HCT116 (cell line): ENCODE measurements at regions not wholly inside any gene's neighbourhood (a gene's known extent, or its start where the extent isn't known, plus 50 kb on each side); places are given as distances from the start of the nearest gene placed in this dataset.
A peak's percentile ranks its signal among the peaks of the same experiment; 100 is the strongest.

Experiments
- ATAC-seq: fragments of 200-7000 bp; cut with Tn5 transposase; 2 replicates; pipeline ENCODE4 v1.9.1; 2020; ENCODE audit warnings: mild to moderate bottlenecking, moderate library complexity
- BruUV-seq: library from RNA; stranded (reverse); fragments of 400-500 nt; replicated peaks from 2 replicates; lab custom pipeline; 2021; lab: Mats Ljungman, UMichigan
- CTCF ChIA-PET: fragments of 300-600 bp; sonication (Branson Sonifier 250); formaldehyde crosslinking; loops from one replicate; lab custom pipeline; 2021; ENCODE audit warnings: antibody characterized with exemption; lab: Charles Lee
- POLR2A ChIA-PET: fragments of 300-600, 350-600 bp; sonication (Branson Sonifier 250); formaldehyde crosslinking; loops from one replicate; lab custom pipeline; 2021; ENCODE audit warnings: antibody characterized with exemption; lab: Charles Lee
- RAD21 ChIA-PET, 2 experiments: fragments of 300-600 bp; sonication (Branson Sonifier 250); formaldehyde crosslinking; loops; one replicate each; lab custom pipeline; 2023; ENCODE audit warnings: low total read pairs in 2 of 2; ENCODE audit not compliant: uncharacterized antibody in 2 of 2, unreplicated experiment in 2 of 2, low non-redundant PET in 1 of 2; lab: Charles Lee
- DNase-seq: peaks from one replicate; pipeline ENCODE4 v3.0.0-alpha.2; 2010; ENCODE audit warnings: low read depth, low spot score
- H2AFZ ChIP-seq: fragments of 200-600 bp; shearing (Covaris generic), sonication (generic); 2 replicates; pipeline ENCODE4 v1.6.1; 2017; ENCODE audit warnings: low read depth, mixed run types, mixed read lengths, antibody characterized with exemption, low read length; ENCODE audit not compliant: poor library complexity, severe bottlenecking
- H3K27ac ChIP-seq: 2 replicates; pipeline ENCODE4 v1.5.1; 2012; ENCODE audit warnings: low read depth, low read length
- H3K27me3 ChIP-seq: fragments of 200-600 bp; sonication (generic); 2 replicates; pipeline ENCODE4 v1.6.1; 2016; ENCODE audit warnings: mixed run types, low read length, mixed read lengths; ENCODE audit not compliant: insufficient read depth
- H3K36me3 ChIP-seq, 2 experiments: fragments of 200-500 bp in 1 of 2; fragments of 200-600 bp in 1 of 2; sonication (Bioruptor generic) in 1 of 2; sonication (generic) in 1 of 2; 2 replicates each; pipeline versions ENCODE4 v1.5.1 to v1.6.1; 2014 to 2016; ENCODE audit warnings: low read length in 2 of 2, inconsistent platforms in 1 of 2, mixed read lengths in 1 of 2, mixed run types in 1 of 2; ENCODE audit not compliant: insufficient read depth in 2 of 2, control insufficient read depth in 1 of 2
- H3K4me1 ChIP-seq, 2 experiments: fragments of 200-600 bp in 1 of 2; sonication (generic) in 1 of 2; 2 replicates each; pipeline versions ENCODE4 v1.5.1 to v1.6.1; 2012 to 2017; ENCODE audit warnings: low read length in 2 of 2, inconsistent platforms in 1 of 2, mild to moderate bottlenecking in 1 of 2, mixed read lengths in 1 of 2, mixed run types in 1 of 2, moderate library complexity in 1 of 2; ENCODE audit not compliant: insufficient read depth in 2 of 2, control insufficient read depth in 1 of 2
- H3K4me2 ChIP-seq: fragments of 200-600 bp; sonication (generic); 2 replicates; pipeline ENCODE4 v1.6.1; 2017; ENCODE audit warnings: mixed run types, low read length, mixed read lengths
- H3K4me3 ChIP-seq, 2 experiments: fragments of 200-600 bp in 1 of 2; sonication (generic) in 1 of 2; replicated peaks in 1 of 2; 2 replicates each; pipeline ENCODE4 v1.5.1; 2011 to 2016; ENCODE audit warnings: low read length in 2 of 2, control low read depth in 1 of 2, low read depth in 1 of 2, mild to moderate bottlenecking in 1 of 2, mixed read lengths in 1 of 2, mixed run types in 1 of 2
- H3K79me2 ChIP-seq: fragments of 200-600 bp; sonication (generic); 2 replicates; pipeline ENCODE4 v1.6.1; 2017; ENCODE audit warnings: mild to moderate bottlenecking, mixed run types, low read length, moderate library complexity, mixed read lengths; ENCODE audit not compliant: insufficient read depth
- H3K9ac ChIP-seq: fragments of 200-600 bp; sonication (generic); 2 replicates; pipeline ENCODE4 v1.6.1; 2016; ENCODE audit warnings: low read length, mixed read lengths
- H3K9me2 ChIP-seq: fragments of 200-600 bp; sonication (generic), shearing (Covaris generic); 2 replicates; pipeline ENCODE4 v1.6.1; 2017; ENCODE audit warnings: mixed run types, mild to moderate bottlenecking, moderate library complexity; ENCODE audit not compliant: insufficient read depth
- H3K9me3 ChIP-seq, 2 experiments: fragments of 200-500 bp in 1 of 2; fragments of 200-600 bp in 1 of 2; sonication (Bioruptor generic) in 1 of 2; sonication (generic) in 1 of 2; 2 replicates each; pipeline ENCODE4 v1.6.1; 2014 to 2017; ENCODE audit warnings: low read length in 2 of 2, mixed read lengths in 2 of 2, inconsistent platforms in 1 of 2, low read depth in 1 of 2, mild to moderate bottlenecking in 1 of 2, mixed run types in 1 of 2, moderate library complexity in 1 of 2; ENCODE audit not compliant: control insufficient read depth in 1 of 2, insufficient read depth in 1 of 2
- H4K20me1 ChIP-seq: fragments of 200-600 bp; sonication (generic), shearing (Covaris generic); 2 replicates; pipeline ENCODE4 v1.6.1; 2017; ENCODE audit warnings: mixed run types, mild to moderate bottlenecking, moderate library complexity; ENCODE audit not compliant: insufficient read depth
- CBX3 ChIP-seq: IDR thresholded peaks from 2 replicates; pipeline ENCODE4 v1.6.1; 2012; ENCODE audit warnings: low read depth
- POLR2AphosphoS5 ChIP-seq: IDR thresholded peaks from 2 replicates; pipeline ENCODE4 v1.6.1; 2011; ENCODE audit warnings: mild to moderate bottlenecking, low read depth, low read length, moderate library complexity
- TCF7L2 ChIP-seq: IDR thresholded peaks from 2 replicates; pipeline ENCODE4 v1.7.0; 2011; ENCODE audit warnings: borderline replicate concordance, inconsistent platforms; ENCODE audit not compliant: insufficient read depth, insufficient read length; ENCODE audit errors: extremely low read depth
- intact Hi-C: fragments of 100-400 bp; cut with micrococcal nuclease; formaldehyde crosslinking; loops from 2 replicates; pipeline ENCODE4 v1.10.0; 2022
- TF ChIP-seq, protein P1 (sequence below): IDR thresholded peaks from 2 replicates; pipeline ENCODE4 v1.6.1; 2012; ENCODE audit warnings: low read depth
- TF ChIP-seq, protein P2 (sequence below), 3 experiments: fragments of 200-600 bp in 1 of 3; sonication (generic) in 1 of 3; IDR thresholded peaks in 2 of 3; conservative IDR thresholded peaks in 1 of 3; 2 replicates each; pipeline ENCODE4 v1.5.1; 2012 to 2017; ENCODE audit warnings: low read depth in 2 of 3, low read length in 2 of 3, antibody characterized with exemption in 1 of 3, borderline replicate concordance in 1 of 3, control low read depth in 1 of 3, mild to moderate bottlenecking in 1 of 3, mixed read lengths in 1 of 3, mixed run types in 1 of 3, moderate library complexity in 1 of 3; ENCODE audit not compliant: insufficient read depth in 1 of 3

DNA sequence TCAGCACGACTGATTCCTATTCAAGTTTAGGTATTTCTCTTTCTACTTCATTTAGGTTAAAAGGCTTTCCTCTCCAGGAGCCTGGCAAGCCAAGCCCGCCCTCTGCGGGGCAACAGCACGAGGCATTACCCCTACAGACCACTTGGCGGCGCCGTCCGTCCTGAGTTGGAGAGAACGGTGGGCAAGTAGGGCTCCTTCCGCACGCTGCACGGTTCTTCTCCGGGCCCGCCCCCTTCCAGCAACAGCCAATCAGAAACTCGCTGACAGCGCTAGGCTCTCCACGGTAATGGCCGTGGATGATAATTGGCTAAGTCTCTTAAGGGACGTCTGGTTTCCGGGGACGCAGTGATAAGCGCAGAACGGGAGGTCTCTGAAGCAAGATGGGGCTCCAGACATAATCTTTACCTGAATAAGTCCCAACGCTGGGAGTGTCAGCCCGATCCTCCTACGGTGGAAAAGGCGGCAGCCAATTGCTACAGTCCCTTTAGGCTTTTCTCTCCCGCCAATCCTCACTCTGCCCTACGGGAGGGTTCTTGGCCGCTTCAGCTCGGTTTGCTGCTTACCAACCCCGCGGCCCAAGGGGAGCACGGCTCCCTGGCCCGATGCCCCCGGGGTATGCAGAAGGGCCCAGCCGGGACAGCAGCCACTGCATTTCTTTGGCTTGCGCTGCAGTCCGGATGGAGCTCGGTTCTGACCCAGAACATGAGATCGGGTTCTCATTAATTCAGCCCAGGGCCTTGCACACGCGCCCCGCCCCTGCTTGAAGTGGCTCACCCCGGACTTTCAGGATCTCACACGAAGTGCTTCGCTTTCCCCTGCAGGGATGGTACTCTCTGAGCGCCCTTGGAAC, 206.9 kb upstream of the PKDCC start (continued):
- TF ChIP-seq, protein P1, sequence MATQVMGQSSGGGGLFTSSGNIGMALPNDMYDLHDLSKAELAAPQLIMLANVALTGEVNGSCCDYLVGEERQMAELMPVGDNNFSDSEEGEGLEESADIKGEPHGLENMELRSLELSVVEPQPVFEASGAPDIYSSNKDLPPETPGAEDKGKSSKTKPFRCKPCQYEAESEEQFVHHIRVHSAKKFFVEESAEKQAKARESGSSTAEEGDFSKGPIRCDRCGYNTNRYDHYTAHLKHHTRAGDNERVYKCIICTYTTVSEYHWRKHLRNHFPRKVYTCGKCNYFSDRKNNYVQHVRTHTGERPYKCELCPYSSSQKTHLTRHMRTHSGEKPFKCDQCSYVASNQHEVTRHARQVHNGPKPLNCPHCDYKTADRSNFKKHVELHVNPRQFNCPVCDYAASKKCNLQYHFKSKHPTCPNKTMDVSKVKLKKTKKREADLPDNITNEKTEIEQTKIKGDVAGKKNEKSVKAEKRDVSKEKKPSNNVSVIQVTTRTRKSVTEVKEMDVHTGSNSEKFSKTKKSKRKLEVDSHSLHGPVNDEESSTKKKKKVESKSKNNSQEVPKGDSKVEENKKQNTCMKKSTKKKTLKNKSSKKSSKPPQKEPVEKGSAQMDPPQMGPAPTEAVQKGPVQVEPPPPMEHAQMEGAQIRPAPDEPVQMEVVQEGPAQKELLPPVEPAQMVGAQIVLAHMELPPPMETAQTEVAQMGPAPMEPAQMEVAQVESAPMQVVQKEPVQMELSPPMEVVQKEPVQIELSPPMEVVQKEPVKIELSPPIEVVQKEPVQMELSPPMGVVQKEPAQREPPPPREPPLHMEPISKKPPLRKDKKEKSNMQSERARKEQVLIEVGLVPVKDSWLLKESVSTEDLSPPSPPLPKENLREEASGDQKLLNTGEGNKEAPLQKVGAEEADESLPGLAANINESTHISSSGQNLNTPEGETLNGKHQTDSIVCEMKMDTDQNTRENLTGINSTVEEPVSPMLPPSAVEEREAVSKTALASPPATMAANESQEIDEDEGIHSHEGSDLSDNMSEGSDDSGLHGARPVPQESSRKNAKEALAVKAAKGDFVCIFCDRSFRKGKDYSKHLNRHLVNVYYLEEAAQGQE: no peak
- no peak for TF ChIP-seq TCF7L2

DNA sequence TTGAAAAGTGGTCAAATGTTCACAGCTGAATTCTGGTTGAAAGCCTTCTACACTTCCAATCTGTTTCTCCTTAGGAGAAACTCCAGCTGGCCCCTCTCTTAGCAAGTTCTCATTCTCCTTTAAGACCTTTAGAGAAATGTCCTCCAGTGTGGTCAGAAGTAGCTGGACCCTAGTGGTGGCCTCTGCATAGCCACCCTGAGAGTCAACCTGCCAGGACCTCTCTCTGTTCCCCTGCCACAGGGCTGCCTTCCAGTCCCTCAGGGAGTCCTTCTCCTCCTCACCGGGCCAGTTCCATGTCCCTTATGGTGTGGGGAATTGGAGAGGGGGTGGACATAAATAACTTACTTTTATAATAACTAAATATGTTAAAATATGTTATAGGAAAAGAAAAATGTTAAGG, 200.9 kb upstream of the PKDCC start:
- intact Hi-C loops: loop anchor here (10.0 kb wide), 1 partner anchor 478 kb away; no protein-coding TSS in a partner anchor
- TF ChIP-seq POLR2AphosphoS5 (no peak), CBX3 (no peak)
- TF ChIP-seq, protein P2, sequence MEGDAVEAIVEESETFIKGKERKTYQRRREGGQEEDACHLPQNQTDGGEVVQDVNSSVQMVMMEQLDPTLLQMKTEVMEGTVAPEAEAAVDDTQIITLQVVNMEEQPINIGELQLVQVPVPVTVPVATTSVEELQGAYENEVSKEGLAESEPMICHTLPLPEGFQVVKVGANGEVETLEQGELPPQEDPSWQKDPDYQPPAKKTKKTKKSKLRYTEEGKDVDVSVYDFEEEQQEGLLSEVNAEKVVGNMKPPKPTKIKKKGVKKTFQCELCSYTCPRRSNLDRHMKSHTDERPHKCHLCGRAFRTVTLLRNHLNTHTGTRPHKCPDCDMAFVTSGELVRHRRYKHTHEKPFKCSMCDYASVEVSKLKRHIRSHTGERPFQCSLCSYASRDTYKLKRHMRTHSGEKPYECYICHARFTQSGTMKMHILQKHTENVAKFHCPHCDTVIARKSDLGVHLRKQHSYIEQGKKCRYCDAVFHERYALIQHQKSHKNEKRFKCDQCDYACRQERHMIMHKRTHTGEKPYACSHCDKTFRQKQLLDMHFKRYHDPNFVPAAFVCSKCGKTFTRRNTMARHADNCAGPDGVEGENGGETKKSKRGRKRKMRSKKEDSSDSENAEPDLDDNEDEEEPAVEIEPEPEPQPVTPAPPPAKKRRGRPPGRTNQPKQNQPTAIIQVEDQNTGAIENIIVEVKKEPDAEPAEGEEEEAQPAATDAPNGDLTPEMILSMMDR (IDR thresholded peaks at IDR 0.05 in 2 of 3, conservative IDR thresholded peaks at IDR 0.05 in 1 of 3; ENCODE audit: borderline replicate concordance in 1 of 3, insufficient read depth in 1 of 3, low read depth in 2 of 3, low read length in 2 of 3): peak in 1 of 3 experiments; percentile 14; a peak in 1 of 6 replicates

More for the DNA sequence above, 200.9 kb upstream of the PKDCC start:
- DNase-seq: no peak
- no peak overlapping the region for H2AFZ ChIP-seq
- H3K36me3 ChIP-seq: no peaks in the 10 kb centered on the region
- ChIA-PET CTCF (interaction anchor here (1.2 kb wide), 1 partner anchor 241 kb away, joined by 4 read pairs; no protein-coding TSS in a partner anchor), POLR2A (interaction anchor here (1.1 kb wide), 1 partner anchor 267 kb away, joined by 3 read pairs; no protein-coding TSS in a partner anchor), RAD21 (no interaction called here)
- H3K4me1 ChIP-seq: peaks cover 0 to under 1% of the 10 kb centered on the region in 2 experiments; a peak in 2 of 4 replicates
- H3K4me2 ChIP-seq: no peak overlapping the region
- no peaks in the 10 kb centered on the region for H3K9me2 ChIP-seq
- H3K27me3 ChIP-seq: peaks cover 37% of the 10 kb centered on the region
- no peaks in the 10 kb centered on the region for H3K79me2 ChIP-seq
- H3K27ac ChIP-seq: no peak overlapping the region
- ATAC-seq: no peak
- H3K9me3 ChIP-seq: no peaks in the 10 kb centered on the region
- H4K20me1 ChIP-seq: no peaks in the 10 kb centered on the region
- H3K4me3 ChIP-seq: no peak overlapping the region
- BruUV-seq: no TSS peak
- H3K9ac ChIP-seq: no peak overlapping the region
